DMS 273 (cell line): ENCODE measurements at regions not wholly inside any gene's neighbourhood (a gene's known extent, or its start where the extent isn't known, plus 50 kb on each side); places are given as distances from the start of the nearest gene placed in this dataset.
A peak's percentile ranks its signal among the peaks of the same experiment; 100 is the strongest.

ENCODE experiments used
- DNase-seq: peaks from one replicate; lab custom pipeline; 2025; ENCODE audit not compliant: unreplicated experiment; lab: John Stamatoyannopoulos, UW

- no peak for DNase-seq
These were observed 64.0 kb upstream of the CHRM3 start for GRCh38 chr1:239322369-239322768.

GRCh38 chr1:239321877-239322276 is 64.5 kb upstream of the CHRM3 start:
- no peak for DNase-seq

GRCh38 chr1:239317948-239318347 is 68.4 kb upstream of the CHRM3 start:
- no peak for DNase-seq

- DNase-seq = no peak
These were observed 70.6 kb upstream of the CHRM3 start for GRCh38 chr1:239315631-239316217.

- DNase-seq = no peak
These were observed 75.0 kb upstream of the CHRM3 start for GRCh38 chr1:239311331-239311730.

GRCh38 chr1:239308701-239309333 is 77.6 kb upstream of the CHRM3 start:
- peak; percentile 25 for DNase-seq

GRCh38 chr1:239307886-239308285 is 78.5 kb upstream of the CHRM3 start:
- no peak for DNase-seq

GRCh38 chr1:239306426-239306825 is 79.9 kb upstream of the CHRM3 start:
- DNase-seq = no peak

- DNase-seq = no peak
These were observed 83.1 kb upstream of the CHRM3 start for GRCh38 chr1:239303289-239303688.

- DNase-seq = no peak
These were observed 83.7 kb upstream of the CHRM3 start for GRCh38 chr1:239302696-239303095.

GRCh38 chr1:239301251-239301650 is 85.1 kb upstream of the CHRM3 start:
- DNase-seq = no peak

GRCh38 chr1:239297910-239298309 is 88.5 kb upstream of the CHRM3 start:
- no peak for DNase-seq

GRCh38 chr1:239293350-239294110 is 92.8 kb upstream of the CHRM3 start:
- DNase-seq = no peak

- no peak for DNase-seq
These were observed 97.4 kb upstream of the CHRM3 start for GRCh38 chr1:239288820-239289554.

GRCh38 chr1:239287296-239287695 is 99.1 kb upstream of the CHRM3 start:
- no peak for DNase-seq

GRCh38 chr1:239283216-239283615 is 103.2 kb upstream of the CHRM3 start:
- no peak for DNase-seq

- no peak for DNase-seq
These were observed 104.0 kb upstream of the CHRM3 start for GRCh38 chr1:239282411-239282810.

GRCh38 chr1:239276051-239276450 is 110.3 kb upstream of the CHRM3 start:
- DNase-seq = no peak

GRCh38 chr1:239274242-239274830 is 112.0 kb upstream of the CHRM3 start:
- DNase-seq = no peak

- no peak for DNase-seq
These were observed 115.9 kb upstream of the CHRM3 start for GRCh38 chr1:239270509-239270908.

- DNase-seq = no peak
These were observed 116.7 kb upstream of the CHRM3 start for GRCh38 chr1:239269706-239270105.
